Osteoblast (primary cell): ENCODE measurements at regions not wholly inside any gene's neighbourhood (a gene's known extent, or its start where the extent isn't known, plus 50 kb on each side); places are given as distances from the start of the nearest gene placed in this dataset.
"Not testable (repeated sequence)": the region's sequence is repeated elsewhere in the genome, so short reads cannot be mapped to it uniquely, and the experiment has no call there.

Source experiments
- DNase-seq: peaks from one replicate; pipeline ENCODE4 v3.0.0; 2011; ENCODE audit warnings: low spot score, mixed read lengths; ENCODE audit not compliant: insufficient read length; ENCODE audit errors: missing footprints
- H2AFZ ChIP-seq: 2 replicates; pipeline ENCODE4 v1.6.0; 2011; ENCODE audit warnings: mild to moderate bottlenecking, low read length
- H3K27ac ChIP-seq: 2 replicates; pipeline ENCODE4 v1.5.1; 2011; ENCODE audit warnings: mild to moderate bottlenecking, low read depth, low read length, moderate library complexity
- H3K27me3 ChIP-seq: 2 replicates; pipeline ENCODE4 v1.6.0; 2012; ENCODE audit warnings: mild to moderate bottlenecking, control low read depth, inconsistent platforms, low read length, moderate library complexity; ENCODE audit not compliant: insufficient read depth
- H3K36me3 ChIP-seq: 2 replicates; pipeline ENCODE4 v1.5.1; 2011; ENCODE audit warnings: mild to moderate bottlenecking, low read length, control low read depth, moderate library complexity; ENCODE audit not compliant: insufficient read depth
- H3K4me1 ChIP-seq: 2 replicates; pipeline ENCODE4 v1.5.1; 2011; ENCODE audit warnings: mild to moderate bottlenecking, low read length, control low read depth, moderate library complexity; ENCODE audit not compliant: insufficient read depth
- H3K4me2 ChIP-seq: 2 replicates; pipeline ENCODE4 v1.6.0; 2011; ENCODE audit warnings: mild to moderate bottlenecking, low read length; ENCODE audit not compliant: insufficient read depth
- H3K4me3 ChIP-seq: fragments of 200-600 bp; sonication (generic); 3 replicates; pipeline ENCODE4 v1.5.1; 2012; ENCODE audit warnings: mild to moderate bottlenecking, low read length, inconsistent platforms; ENCODE audit not compliant: insufficient read depth
- H3K79me2 ChIP-seq: 2 replicates; pipeline ENCODE4 v1.6.0; 2012; ENCODE audit warnings: mild to moderate bottlenecking, low read length, control low read depth, inconsistent platforms; ENCODE audit not compliant: insufficient read depth
- H3K9me3 ChIP-seq: 2 replicates; pipeline ENCODE4 v1.5.1; 2011; ENCODE audit warnings: low read depth, low read length, control low read depth
- H4K20me1 ChIP-seq: 2 replicates; pipeline ENCODE4 v1.6.0; 2012; ENCODE audit warnings: mild to moderate bottlenecking, low read length, control low read depth; ENCODE audit not compliant: insufficient read depth
- TF ChIP-seq, protein P1 (sequence below): IDR thresholded peaks from 2 replicates; pipeline ENCODE4 v1.5.1; 2011; ENCODE audit warnings: mild to moderate bottlenecking, low read depth, low read length, moderate library complexity; ENCODE audit errors: extremely low read depth

DNA sequence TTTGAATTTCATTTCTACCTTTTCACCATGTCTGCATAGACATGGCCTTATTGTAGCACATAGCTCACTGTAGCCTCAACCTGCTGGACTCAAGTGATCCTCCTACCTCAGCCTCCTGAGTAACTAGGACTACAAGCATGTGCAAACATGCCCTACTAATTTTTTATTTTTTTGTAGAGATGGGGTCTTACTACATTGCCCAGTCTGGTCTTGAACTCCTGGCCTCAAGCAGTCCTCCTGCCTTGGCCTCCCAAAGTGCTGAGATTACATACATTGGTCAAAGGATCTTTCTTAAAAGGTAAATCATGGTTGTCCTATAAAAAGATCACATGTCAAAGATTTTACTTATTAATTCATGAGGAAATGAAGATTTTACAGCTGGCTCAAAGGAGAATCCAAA lies 57.2 kb upstream of the GOLGA8B start:
- DNase-seq, result no peak
- no peaks in the 10 kb centered on the region for H4K20me1 ChIP-seq
- TF ChIP-seq, protein P1, sequence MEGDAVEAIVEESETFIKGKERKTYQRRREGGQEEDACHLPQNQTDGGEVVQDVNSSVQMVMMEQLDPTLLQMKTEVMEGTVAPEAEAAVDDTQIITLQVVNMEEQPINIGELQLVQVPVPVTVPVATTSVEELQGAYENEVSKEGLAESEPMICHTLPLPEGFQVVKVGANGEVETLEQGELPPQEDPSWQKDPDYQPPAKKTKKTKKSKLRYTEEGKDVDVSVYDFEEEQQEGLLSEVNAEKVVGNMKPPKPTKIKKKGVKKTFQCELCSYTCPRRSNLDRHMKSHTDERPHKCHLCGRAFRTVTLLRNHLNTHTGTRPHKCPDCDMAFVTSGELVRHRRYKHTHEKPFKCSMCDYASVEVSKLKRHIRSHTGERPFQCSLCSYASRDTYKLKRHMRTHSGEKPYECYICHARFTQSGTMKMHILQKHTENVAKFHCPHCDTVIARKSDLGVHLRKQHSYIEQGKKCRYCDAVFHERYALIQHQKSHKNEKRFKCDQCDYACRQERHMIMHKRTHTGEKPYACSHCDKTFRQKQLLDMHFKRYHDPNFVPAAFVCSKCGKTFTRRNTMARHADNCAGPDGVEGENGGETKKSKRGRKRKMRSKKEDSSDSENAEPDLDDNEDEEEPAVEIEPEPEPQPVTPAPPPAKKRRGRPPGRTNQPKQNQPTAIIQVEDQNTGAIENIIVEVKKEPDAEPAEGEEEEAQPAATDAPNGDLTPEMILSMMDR, result no peak
- no peaks in the 10 kb centered on the region for H3K27me3 ChIP-seq
- no peak overlapping the region for H3K4me2 ChIP-seq
- no peaks in the 10 kb centered on the region for H3K9me3 ChIP-seq
- H3K36me3 ChIP-seq, result no peaks in the 10 kb centered on the region
- no peak overlapping the region for H2AFZ ChIP-seq
- H3K4me3 ChIP-seq, result no peak overlapping the region
- H3K27ac ChIP-seq, result no peak overlapping the region
- peaks cover 3% of the 10 kb centered on the region for H3K4me1 ChIP-seq
- no peaks in the 10 kb centered on the region for H3K79me2 ChIP-seq

DNA sequence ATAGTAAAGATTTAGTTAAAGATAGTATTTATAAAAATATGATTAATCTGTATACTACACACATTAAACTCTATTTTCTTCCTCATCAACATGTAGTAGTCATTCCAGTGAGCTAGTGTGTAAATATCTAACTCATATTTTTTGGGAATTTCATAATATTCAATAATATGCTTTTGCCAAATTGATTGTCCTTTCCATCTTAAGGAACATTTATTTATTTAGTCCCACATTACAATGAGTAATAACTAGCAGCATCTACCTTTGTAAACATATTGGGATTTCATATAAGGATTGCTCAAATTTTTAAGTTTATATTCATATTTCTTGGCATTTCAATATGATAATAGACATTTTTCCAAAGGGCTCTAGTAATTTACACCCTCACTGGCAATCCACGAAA lies 53.9 kb upstream of the GOLGA8B start:
- Histone ChIP-seq H3K27me3 (no peaks in the 10 kb centered on the region), H3K4me2 (no peak overlapping the region), H3K9me3 (no peaks in the 10 kb centered on the region), H4K20me1 (no peaks in the 10 kb centered on the region), H3K4me3 (no peak overlapping the region), H3K36me3 (no peaks in the 10 kb centered on the region), H3K79me2 (no peaks in the 10 kb centered on the region), H3K4me1 (no peaks in the 10 kb centered on the region), H2AFZ (no peak overlapping the region), H3K27ac (no peak overlapping the region)
- no peak for DNase-seq
- TF ChIP-seq, protein P1, result no peak

DNA sequence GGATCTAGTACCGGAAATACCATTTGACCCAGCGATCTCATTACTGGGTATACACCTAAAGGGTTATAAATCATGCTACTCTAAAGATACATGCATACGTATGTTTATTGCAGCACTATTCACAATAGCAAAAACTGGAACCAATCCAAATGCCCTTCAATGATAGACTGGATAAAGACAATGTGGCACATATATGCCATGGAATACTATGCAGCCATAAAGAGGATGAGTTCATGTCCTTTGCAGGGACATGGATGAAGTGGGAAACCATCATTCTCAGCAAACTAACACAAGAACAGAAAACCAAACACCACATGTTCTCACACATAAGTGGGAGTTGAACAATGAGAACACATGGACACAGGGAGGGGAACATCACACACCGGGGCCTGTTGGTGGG lies 50.2 kb upstream of the GOLGA8B start:
- not testable (repeated sequence) for H3K4me1 ChIP-seq, H3K27ac ChIP-seq, H3K27me3 ChIP-seq, DNase-seq, H3K9me3 ChIP-seq, H3K79me2 ChIP-seq, H3K36me3 ChIP-seq, H2AFZ ChIP-seq, H3K4me2 ChIP-seq, H4K20me1 ChIP-seq, H3K4me3 ChIP-seq
